Panc1 (cell line): ENCODE measurements at regions not wholly inside any gene's neighbourhood (a gene's known extent, or its start where the extent isn't known, plus 50 kb on each side); places are given as distances from the start of the nearest gene placed in this dataset.

Source experiments
- ATAC-seq: fragments of 200-7000 bp; cut with Tn5 transposase; 2 replicates; pipeline ENCODE4 v1.9.1; 2020; ENCODE audit warnings: mild to moderate bottlenecking, moderate library complexity
- BruUV-seq: library from RNA; stranded (reverse); fragments of 400-500 nt; replicated peaks from 2 replicates; lab custom pipeline; 2021; lab: Mats Ljungman, UMichigan
- CTCF ChIA-PET: fragments of 300-600 bp; sonication (Branson Sonifier 250); formaldehyde crosslinking; loops from one replicate; lab custom pipeline; 2022; ENCODE audit warnings: antibody characterized with exemption; lab: Charles Lee
- POLR2A ChIA-PET: fragments of 300-600 bp; sonication (Branson Sonifier 250); formaldehyde crosslinking; loops from one replicate; lab custom pipeline; 2022; ENCODE audit warnings: antibody characterized with exemption; lab: Charles Lee
- DNase-seq: peaks from one replicate; pipeline ENCODE4 v3.0.0-alpha.2; 2010; ENCODE audit warnings: low read depth, low spot score
- H3K27ac ChIP-seq: 2 replicates; pipeline ENCODE4 v1.5.1; 2011; ENCODE audit warnings: mild to moderate bottlenecking, low read length, inconsistent platforms
- H3K27me3 ChIP-seq: fragments of 200-500 bp; sonication (Bioruptor generic); 2 replicates; pipeline ENCODE4 v1.6.0; 2014; ENCODE audit warnings: low read length, inconsistent platforms; ENCODE audit not compliant: control insufficient read depth, insufficient read depth
- H3K36me3 ChIP-seq: fragments of 200-500 bp; sonication (Bioruptor generic); 2 replicates; pipeline ENCODE4 v1.5.1; 2014; ENCODE audit warnings: inconsistent platforms, mild to moderate bottlenecking, low read length, moderate library complexity; ENCODE audit not compliant: control insufficient read depth, insufficient read depth
- H3K4me1 ChIP-seq: 2 replicates; pipeline ENCODE4 v1.5.1; 2011; ENCODE audit warnings: inconsistent platforms, mild to moderate bottlenecking, low read length, moderate library complexity; ENCODE audit not compliant: control insufficient read depth, insufficient read depth
- H3K4me3 ChIP-seq, 2 experiments: 2 replicates each; pipeline ENCODE4 v1.5.1; 2011 to 2012; ENCODE audit warnings: low read depth in 2 of 2, low read length in 2 of 2, mild to moderate bottlenecking in 2 of 2, inconsistent platforms in 1 of 2, moderate library complexity in 1 of 2
- H3K9me3 ChIP-seq: fragments of 200-500 bp; sonication (Bioruptor generic); 2 replicates; pipeline ENCODE4 v1.5.1; 2014; ENCODE audit warnings: low read depth, mild to moderate bottlenecking, inconsistent platforms, low read length, moderate library complexity; ENCODE audit not compliant: control insufficient read depth, insufficient read depth
- POLR2AphosphoS5 ChIP-seq: IDR thresholded peaks from 2 replicates; pipeline ENCODE4 v1.6.1; 2012; ENCODE audit warnings: mild to moderate bottlenecking, low read depth, low read length, moderate library complexity
- SIN3A ChIP-seq: IDR thresholded peaks from 2 replicates; pipeline ENCODE4 v1.6.1; 2012; ENCODE audit warnings: low read depth, mild to moderate bottlenecking, low read length, moderate library complexity, borderline replicate concordance; ENCODE audit not compliant: insufficient read depth
- TCF7L2 ChIP-seq: IDR thresholded peaks from 2 replicates; pipeline ENCODE4 v1.6.1; 2011; ENCODE audit warnings: mild to moderate bottlenecking, low read depth, low read length, inconsistent platforms
- in situ Hi-C: cut with HindIII; loops from 2 replicates; pipeline ENCODE4 v1.10.0; 2016; ENCODE audit warnings: low sequenced_read_pairs, low pct_unique_long_range_greater_than_20kb
- intact Hi-C: fragments of 100-400 bp; cut with micrococcal nuclease; formaldehyde crosslinking; loops from one replicate; pipeline ENCODE4 v1.10.0; 2022; ENCODE audit not compliant: unreplicated experiment
- TF ChIP-seq, protein P1 (sequence below): fragments of 450-650 bp; IDR thresholded peaks from 2 replicates; pipeline ENCODE4 v1.5.1; 2017; ENCODE audit warnings: mild to moderate bottlenecking
- TF ChIP-seq, protein P2 (sequence below), 2 experiments: IDR thresholded peaks; 2 replicates each; pipeline ENCODE4 v1.6.1; 2011 to 2012; ENCODE audit warnings: low read depth in 2 of 2, control low read depth in 1 of 2, low read length in 1 of 2, mild to moderate bottlenecking in 1 of 2, moderate library complexity in 1 of 2; ENCODE audit not compliant: insufficient read depth in 1 of 2

DNA sequence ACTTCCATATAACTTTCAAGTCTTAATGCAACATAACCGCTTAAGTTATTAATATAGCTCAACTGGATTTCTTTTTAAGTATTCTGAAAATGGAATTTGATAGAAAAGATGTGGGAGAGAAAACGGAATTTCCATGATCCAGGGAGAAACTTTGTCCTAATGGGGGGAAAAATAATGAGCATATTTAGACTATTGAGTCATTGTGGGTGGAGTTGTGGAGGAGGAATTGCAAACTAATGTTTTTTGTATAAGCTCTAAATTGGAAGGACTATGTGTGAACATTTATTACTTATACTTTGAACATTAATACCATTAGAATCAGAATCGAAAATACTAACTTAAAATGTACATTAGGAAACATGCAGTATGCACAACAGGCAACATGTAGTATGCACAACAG lies 159.9 kb upstream of the NEGR1 start:
- in situ Hi-C loops: no loop called here
- no TSS peak for BruUV-seq
- CTCF ChIA-PET: no interaction called here

DNA sequence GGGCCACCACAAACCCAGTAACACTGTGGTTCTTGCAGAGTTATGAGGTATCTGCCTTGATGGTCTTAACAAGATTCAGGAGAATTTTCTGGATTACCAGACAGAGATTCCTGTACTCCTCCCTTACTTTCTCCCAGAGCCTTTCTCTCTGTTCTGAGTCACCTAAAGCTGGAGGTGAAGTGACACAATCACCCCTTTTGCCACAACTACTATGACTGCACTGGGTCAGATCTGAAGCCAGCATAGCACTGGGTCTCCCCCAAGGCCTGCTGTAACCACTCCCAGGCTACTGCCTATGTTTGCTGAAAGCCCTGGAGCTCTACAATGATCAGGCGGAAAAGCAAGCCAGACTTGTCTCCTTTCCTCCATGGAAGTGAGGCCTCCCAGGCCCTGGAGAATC lies 156.7 kb upstream of the NEGR1 start:
- no peaks in the 10 kb centered on the region for H3K9me3 ChIP-seq
- H3K36me3 ChIP-seq: no peaks in the 10 kb centered on the region
- no peaks in the 10 kb centered on the region for H3K4me1 ChIP-seq
- no TSS peak for BruUV-seq
- no peaks in the 10 kb centered on the region for H3K27me3 ChIP-seq
- no peak overlapping the region for H3K27ac ChIP-seq
- TF ChIP-seq, protein P1, sequence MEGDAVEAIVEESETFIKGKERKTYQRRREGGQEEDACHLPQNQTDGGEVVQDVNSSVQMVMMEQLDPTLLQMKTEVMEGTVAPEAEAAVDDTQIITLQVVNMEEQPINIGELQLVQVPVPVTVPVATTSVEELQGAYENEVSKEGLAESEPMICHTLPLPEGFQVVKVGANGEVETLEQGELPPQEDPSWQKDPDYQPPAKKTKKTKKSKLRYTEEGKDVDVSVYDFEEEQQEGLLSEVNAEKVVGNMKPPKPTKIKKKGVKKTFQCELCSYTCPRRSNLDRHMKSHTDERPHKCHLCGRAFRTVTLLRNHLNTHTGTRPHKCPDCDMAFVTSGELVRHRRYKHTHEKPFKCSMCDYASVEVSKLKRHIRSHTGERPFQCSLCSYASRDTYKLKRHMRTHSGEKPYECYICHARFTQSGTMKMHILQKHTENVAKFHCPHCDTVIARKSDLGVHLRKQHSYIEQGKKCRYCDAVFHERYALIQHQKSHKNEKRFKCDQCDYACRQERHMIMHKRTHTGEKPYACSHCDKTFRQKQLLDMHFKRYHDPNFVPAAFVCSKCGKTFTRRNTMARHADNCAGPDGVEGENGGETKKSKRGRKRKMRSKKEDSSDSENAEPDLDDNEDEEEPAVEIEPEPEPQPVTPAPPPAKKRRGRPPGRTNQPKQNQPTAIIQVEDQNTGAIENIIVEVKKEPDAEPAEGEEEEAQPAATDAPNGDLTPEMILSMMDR: no peak
- no peak for TF ChIP-seq TCF7L2
- TF ChIP-seq, protein P2, sequence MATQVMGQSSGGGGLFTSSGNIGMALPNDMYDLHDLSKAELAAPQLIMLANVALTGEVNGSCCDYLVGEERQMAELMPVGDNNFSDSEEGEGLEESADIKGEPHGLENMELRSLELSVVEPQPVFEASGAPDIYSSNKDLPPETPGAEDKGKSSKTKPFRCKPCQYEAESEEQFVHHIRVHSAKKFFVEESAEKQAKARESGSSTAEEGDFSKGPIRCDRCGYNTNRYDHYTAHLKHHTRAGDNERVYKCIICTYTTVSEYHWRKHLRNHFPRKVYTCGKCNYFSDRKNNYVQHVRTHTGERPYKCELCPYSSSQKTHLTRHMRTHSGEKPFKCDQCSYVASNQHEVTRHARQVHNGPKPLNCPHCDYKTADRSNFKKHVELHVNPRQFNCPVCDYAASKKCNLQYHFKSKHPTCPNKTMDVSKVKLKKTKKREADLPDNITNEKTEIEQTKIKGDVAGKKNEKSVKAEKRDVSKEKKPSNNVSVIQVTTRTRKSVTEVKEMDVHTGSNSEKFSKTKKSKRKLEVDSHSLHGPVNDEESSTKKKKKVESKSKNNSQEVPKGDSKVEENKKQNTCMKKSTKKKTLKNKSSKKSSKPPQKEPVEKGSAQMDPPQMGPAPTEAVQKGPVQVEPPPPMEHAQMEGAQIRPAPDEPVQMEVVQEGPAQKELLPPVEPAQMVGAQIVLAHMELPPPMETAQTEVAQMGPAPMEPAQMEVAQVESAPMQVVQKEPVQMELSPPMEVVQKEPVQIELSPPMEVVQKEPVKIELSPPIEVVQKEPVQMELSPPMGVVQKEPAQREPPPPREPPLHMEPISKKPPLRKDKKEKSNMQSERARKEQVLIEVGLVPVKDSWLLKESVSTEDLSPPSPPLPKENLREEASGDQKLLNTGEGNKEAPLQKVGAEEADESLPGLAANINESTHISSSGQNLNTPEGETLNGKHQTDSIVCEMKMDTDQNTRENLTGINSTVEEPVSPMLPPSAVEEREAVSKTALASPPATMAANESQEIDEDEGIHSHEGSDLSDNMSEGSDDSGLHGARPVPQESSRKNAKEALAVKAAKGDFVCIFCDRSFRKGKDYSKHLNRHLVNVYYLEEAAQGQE (IDR thresholded peaks at IDR 0.05; ENCODE audit: insufficient read depth in 1 of 2, low read depth in 2 of 2, low read length in 1 of 2): no peak
- no peak for TF ChIP-seq SIN3A
- no peak for TF ChIP-seq POLR2AphosphoS5
- DNase-seq (no peak), ATAC-seq (no peak)
- ChIA-PET CTCF (no interaction called here), POLR2A (no interaction called here)
- intact Hi-C loops: no loop called here
- in situ Hi-C loops: no loop called here
- no peak overlapping the region for H3K4me3 ChIP-seq

More for the DNA sequence above, 159.9 kb upstream of the NEGR1 start:
- ATAC-seq: no peak
- Histone ChIP-seq H3K36me3 (no peaks in the 10 kb centered on the region), H3K9me3 (0 out of 2 replicates have a peak, but pooled peaks cover 1% of the 10 kb centered on the region), H3K4me3 (no peak overlapping the region), H3K4me1 (no peaks in the 10 kb centered on the region), H3K27me3 (no peaks in the 10 kb centered on the region), H3K27ac (no peak overlapping the region)
- intact Hi-C loops: no loop called here
- TF ChIP-seq, protein P2 (IDR thresholded peaks at IDR 0.05; ENCODE audit: insufficient read depth in 1 of 2, low read depth in 2 of 2, low read length in 1 of 2): no peak
- TF ChIP-seq, protein P1: no peak
- TF ChIP-seq TCF7L2 (no peak), SIN3A (no peak), POLR2AphosphoS5 (no peak)
- no peak for DNase-seq
- POLR2A ChIA-PET: no interaction called here
